ENCODE measurements at regions not wholly inside any gene's neighbourhood (a gene's known extent, or its start where the extent isn't known, plus 50 kb on each side); places are given as distances from the start of the nearest gene placed in this dataset.

- no peak for TF ChIP-seq CTCF (IDR thresholded peaks at IDR 0.05; ENCODE audit: insufficient read depth, low read length, severe bottlenecking)
- no peaks in the 10 kb centered on the region for H3K36me3 ChIP-seq (ENCODE audit: control insufficient read depth, insufficient read depth, low read length)
- DNase-seq (ENCODE audit: low read depth) (no peak), FAIRE-seq (no peak)
- no peaks in the 10 kb centered on the region for H3K27me3 ChIP-seq (ENCODE audit: control insufficient read depth, insufficient read depth, low read length)
- H3K4me3 ChIP-seq (ENCODE audit: low read depth, low read length), result no peak overlapping the region
Measured at GRCh38 chr9:104027295-104027694, 66.8 kb upstream of the SMC2 start.

- DNase-seq (ENCODE audit: low read depth) (no peak), FAIRE-seq (no peak)
- no peaks in the 10 kb centered on the region for H3K36me3 ChIP-seq (ENCODE audit: control insufficient read depth, insufficient read depth, low read length)
- no peak overlapping the region for H3K4me3 ChIP-seq (ENCODE audit: low read depth, low read length)
- no peak for TF ChIP-seq CTCF (IDR thresholded peaks at IDR 0.05; ENCODE audit: insufficient read depth, low read length, severe bottlenecking)
- no peaks in the 10 kb centered on the region for H3K27me3 ChIP-seq (ENCODE audit: control insufficient read depth, insufficient read depth, low read length)
Measured at GRCh38 chr9:104028827-104029226, 65.3 kb upstream of the SMC2 start.

Data from bronchial epithelial cell (primary cell).